Mammary epithelial cell (primary cell): ENCODE measurements at regions not wholly inside any gene's neighbourhood (a gene's known extent, or its start where the extent isn't known, plus 50 kb on each side); places are given as distances from the start of the nearest gene placed in this dataset.

Source experiments
- CTCF ChIP-seq, 2 donors: IDR thresholded peaks in 1 of 2; conservative IDR thresholded peaks in 1 of 2; 2 replicates each; pipeline ENCODE4 v1.5.1; 2011 to 2012; ENCODE audit warnings: inconsistent platforms in 2 of 2, low read length in 2 of 2, mild to moderate bottlenecking in 2 of 2, control low read depth in 1 of 2, low read depth in 1 of 2; ENCODE audit not compliant: insufficient read depth in 1 of 2; ENCODE audit errors: extremely low read depth in 1 of 2
- EZH2 ChIP-seq: IDR thresholded peaks from 2 replicates; pipeline ENCODE4 v1.6.1; 2012; ENCODE audit warnings: low read length, inconsistent platforms, borderline replicate concordance

GRCh38 chr2:185998562-185999070, 260.0 kb downstream of the FSIP2 start:
- TF ChIP-seq CTCF (conservative IDR thresholded peaks at IDR 0.05 in 1 of 2, IDR thresholded peaks at IDR 0.05 in 1 of 2; ENCODE audit: extremely low read depth in 1 of 2, insufficient read depth in 1 of 2, low read depth in 1 of 2, low read length in 2 of 2) (no peak), EZH2 (no peak)
